ENCODE measurements at regions not wholly inside any gene's neighbourhood (a gene's known extent, or its start where the extent isn't known, plus 50 kb on each side); places are given as distances from the start of the nearest gene placed in this dataset.

- TF ChIP-seq CHD7 (IDR thresholded peaks at IDR 0.05; ENCODE audit: insufficient replicate concordance, low read length), result no peak
- TF ChIP-seq TAF1 (IDR thresholded peaks at IDR 0.05; ENCODE audit: low read depth, low read length), result no peak
- no peak for TF ChIP-seq NRF1 (IDR thresholded peaks at IDR 0.05; ENCODE audit: low read depth, low read length)
- no peak for TF ChIP-seq CREB1 (IDR thresholded peaks at IDR 0.05)
These were observed 112.9 kb downstream of the CRYBB2 start (continued) for GRCh38 chr22:25332386-25332785.

All from H1 (cell line).